DND-41 (cell line): ENCODE measurements at regions not wholly inside any gene's neighbourhood (a gene's known extent, or its start where the extent isn't known, plus 50 kb on each side); places are given as distances from the start of the nearest gene placed in this dataset.

Experiments used
- CTCF ChIP-seq: IDR thresholded peaks from 2 replicates; pipeline ENCODE4 v1.5.1; 2012; ENCODE audit warnings: borderline replicate concordance, low read length, moderate library complexity, mild to moderate bottlenecking; ENCODE audit not compliant: poor library complexity, severe bottlenecking; ENCODE audit errors: extremely low read depth
- EZH2 ChIP-seq: IDR thresholded peaks from 3 replicates; pipeline ENCODE4 v1.6.1; 2012; ENCODE audit warnings: borderline replicate concordance, low read depth, mild to moderate bottlenecking, moderate library complexity, low read length, inconsistent platforms; ENCODE audit not compliant: severe bottlenecking

DNA sequence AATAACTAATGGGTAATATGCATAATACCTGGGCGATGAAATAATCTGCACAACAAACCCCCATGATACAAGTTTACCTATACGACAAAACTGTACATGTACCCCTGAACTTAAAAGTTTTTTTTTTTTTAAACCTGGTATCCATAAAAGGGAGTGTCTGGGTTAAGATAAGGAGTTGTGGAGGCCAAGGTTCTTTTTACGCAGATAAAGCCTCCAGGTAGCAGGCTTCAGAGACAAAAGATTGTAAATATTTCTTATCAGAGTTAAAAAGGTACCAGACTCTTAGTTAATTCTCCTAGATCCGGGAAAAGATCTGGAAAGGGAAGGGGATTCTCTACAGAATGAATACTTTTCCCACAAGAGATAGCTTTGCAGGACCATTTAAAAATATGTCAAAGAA, 259.4 kb upstream of the SSTR1 start:
- no peak for TF ChIP-seq CTCF
- no peak for TF ChIP-seq EZH2
